Caco-2 (cell line): ENCODE measurements at regions not wholly inside any gene's neighbourhood (a gene's known extent, or its start where the extent isn't known, plus 50 kb on each side); places are given as distances from the start of the nearest gene placed in this dataset.

Experiments
- BruUV-seq: library from RNA; stranded (reverse); fragments of 400-500 nt; replicated peaks from 2 replicates; lab custom pipeline; 2021; lab: Mats Ljungman, UMichigan
- CTCF ChIA-PET: fragments of 300-600 bp; sonication (Branson Sonifier 250); formaldehyde crosslinking; loops from one replicate; lab custom pipeline; 2022; ENCODE audit warnings: antibody characterized with exemption; lab: Charles Lee
- POLR2A ChIA-PET: fragments of 300-600 bp; sonication (Branson Sonifier 250); formaldehyde crosslinking; loops from one replicate; lab custom pipeline; 2022; ENCODE audit warnings: antibody characterized with exemption; lab: Charles Lee
- DNase-seq, 2 experiments: peaks; one replicate each; pipeline versions ENCODE4 v3.0.0 to v3.0.0-alpha.2; 2020 to 2022
- H3K27me3 ChIP-seq: replicated peaks from 2 replicates; pipeline ENCODE4 v1.6.0; 2011; ENCODE audit warnings: low read length; ENCODE audit not compliant: control insufficient read depth, insufficient read depth
- H3K36me3 ChIP-seq: 2 replicates; pipeline ENCODE4 v1.5.1; 2011; ENCODE audit warnings: low read length; ENCODE audit not compliant: control insufficient read depth, insufficient read depth
- H3K4me1 ChIP-seq: fragments of 250-450 bp; sonication (Bioruptor Pico); 2 replicates; pipeline ENCODE4 v1.5.1; 2020; ENCODE audit warnings: mild to moderate bottlenecking
- H3K4me3 ChIP-seq: 2 replicates; pipeline ENCODE4 v1.5.1; 2011; ENCODE audit warnings: low read depth, mild to moderate bottlenecking, control low read depth, low read length
- H3K9me3 ChIP-seq: fragments of 250-450 bp; sonication (Bioruptor Pico); 2 replicates; pipeline ENCODE4 v1.5.1; 2020; ENCODE audit warnings: mild to moderate bottlenecking, moderate library complexity
- H3K27ac Mint-ChIP-seq: one replicate; pipeline ENCODE4 v1.8.0; 2022; ENCODE audit warnings: mixed read lengths; ENCODE audit not compliant: unreplicated experiment
- H3K27me3 Mint-ChIP-seq: one replicate; pipeline ENCODE4 v1.8.0; 2022; ENCODE audit warnings: mixed read lengths; ENCODE audit not compliant: insufficient read depth, unreplicated experiment
- H3K36me3 Mint-ChIP-seq: one replicate; pipeline ENCODE4 v1.8.0; 2022; ENCODE audit warnings: mild to moderate bottlenecking, mixed read lengths; ENCODE audit not compliant: insufficient read depth, unreplicated experiment
- H3K4me1 Mint-ChIP-seq: one replicate; pipeline ENCODE4 v1.8.0; 2022; ENCODE audit warnings: low read depth, mixed read lengths; ENCODE audit not compliant: unreplicated experiment
- H3K4me3 Mint-ChIP-seq: one replicate; pipeline ENCODE4 v1.8.0; 2022; ENCODE audit warnings: mild to moderate bottlenecking, moderate library complexity, mixed read lengths; ENCODE audit not compliant: unreplicated experiment
- H3K9me3 Mint-ChIP-seq: one replicate; pipeline ENCODE4 v1.8.0; 2022; ENCODE audit warnings: mixed read lengths; ENCODE audit not compliant: unreplicated experiment
- CTCF ChIP-seq, 2 experiments: fragments of 200-600 bp in 1 of 2; IDR thresholded peaks; 1 replicate in 1 of 2; 2 replicates in 1 of 2; pipeline versions ENCODE4 v1.5.1 to v1.8.0; 2011 to 2022; ENCODE audit warnings: antibody characterized with exemption in 1 of 2, control low read depth in 1 of 2, inconsistent platforms in 1 of 2, low read depth in 1 of 2, low read length in 1 of 2, mild to moderate bottlenecking in 1 of 2, moderate library complexity in 1 of 2; ENCODE audit not compliant: insufficient read depth in 1 of 2, severe bottlenecking in 1 of 2, unreplicated experiment in 1 of 2
- intact Hi-C: fragments of 100-400 bp; cut with micrococcal nuclease; formaldehyde crosslinking; loops from one replicate; pipeline ENCODE4 v1.10.0; 2022; ENCODE audit not compliant: unreplicated experiment

- H3K36me3 Mint-ChIP-seq, result no peaks in the 10 kb centered on the region
- TF ChIP-seq CTCF (IDR thresholded peaks at IDR 0.05; ENCODE audit: insufficient read depth in 1 of 2, low read depth in 1 of 2, low read length in 1 of 2, severe bottlenecking in 1 of 2, unreplicated experiment in 1 of 2), result no peak
- DNase-seq, result no peak
- no peaks in the 10 kb centered on the region for H3K4me1 Mint-ChIP-seq
- BruUV-seq, result no TSS peak
- no peak overlapping the region for H3K27ac Mint-ChIP-seq
- H3K9me3 Mint-ChIP-seq, result no peaks in the 10 kb centered on the region
- Histone ChIP-seq H3K27me3 (no peaks in the 10 kb centered on the region), H3K4me3 (no peak overlapping the region), H3K4me1 (no peaks in the 10 kb centered on the region), H3K36me3 (no peaks in the 10 kb centered on the region), H3K9me3 (no peaks in the 10 kb centered on the region)
- CTCF ChIA-PET, result no interaction called here
- intact Hi-C loops, result loop anchor here (10.0 kb wide), 1 partner anchor 235 kb away; no protein-coding TSS in a partner anchor
- no peak overlapping the region for H3K4me3 Mint-ChIP-seq
- H3K27me3 Mint-ChIP-seq, result peaks cover 10% of the 10 kb centered on the region
- POLR2A ChIA-PET, result no interaction called here
These were observed 259.3 kb downstream of the RRAGC start for GRCh38 chr1:38600286-38600685.

- H3K36me3 ChIP-seq, result no peaks in the 10 kb centered on the region
- no peak overlapping the region for H3K4me3 Mint-ChIP-seq
- no peaks in the 10 kb centered on the region for H3K36me3 Mint-ChIP-seq
- no peak overlapping the region for H3K4me3 ChIP-seq
- no peaks in the 10 kb centered on the region for H3K9me3 ChIP-seq
- no peaks in the 10 kb centered on the region for H3K4me1 Mint-ChIP-seq
- peaks cover 10% of the 10 kb centered on the region for H3K27me3 Mint-ChIP-seq
- POLR2A ChIA-PET, result no interaction called here
- no TSS peak for BruUV-seq
- intact Hi-C loops, result no loop called here
- H3K27me3 ChIP-seq, result no peaks in the 10 kb centered on the region
- H3K4me1 ChIP-seq, result no peaks in the 10 kb centered on the region
- no peak for DNase-seq
- H3K9me3 Mint-ChIP-seq, result peaks cover under 1% of the 10 kb centered on the region
- H3K27ac Mint-ChIP-seq, result no peak overlapping the region
- CTCF ChIA-PET, result no interaction called here
- no peak for TF ChIP-seq CTCF (IDR thresholded peaks at IDR 0.05; ENCODE audit: insufficient read depth in 1 of 2, low read depth in 1 of 2, low read length in 1 of 2, severe bottlenecking in 1 of 2, unreplicated experiment in 1 of 2)
These were observed 261.5 kb downstream of the RRAGC start for GRCh38 chr1:38598118-38598517.

GRCh38 chr1:38589036-38589435 lies 270.5 kb downstream of the RRAGC start:
- Mint-ChIP-seq H3K4me1 (no peaks in the 10 kb centered on the region), H3K9me3 (peaks cover 9% of the 10 kb centered on the region), H3K36me3 (no peaks in the 10 kb centered on the region), H3K27me3 (no peaks in the 10 kb centered on the region), H3K27ac (no peak overlapping the region), H3K4me3 (no peak overlapping the region)
- no peaks in the 10 kb centered on the region for H3K4me1 ChIP-seq
- DNase-seq, result no peak
- BruUV-seq, result no TSS peak
- H3K27me3 ChIP-seq, result no peaks in the 10 kb centered on the region
- ChIA-PET POLR2A (no interaction called here), CTCF (no interaction called here)
- no peak overlapping the region for H3K4me3 ChIP-seq
- H3K36me3 ChIP-seq, result no peaks in the 10 kb centered on the region
- intact Hi-C loops, result no loop called here
- no peak for TF ChIP-seq CTCF (IDR thresholded peaks at IDR 0.05; ENCODE audit: insufficient read depth in 1 of 2, low read depth in 1 of 2, low read length in 1 of 2, severe bottlenecking in 1 of 2, unreplicated experiment in 1 of 2)
- no peaks in the 10 kb centered on the region for H3K9me3 ChIP-seq
